ENCODE measurements at regions not wholly inside any gene's neighbourhood (a gene's known extent, or its start where the extent isn't known, plus 50 kb on each side); places are given as distances from the start of the nearest gene placed in this dataset.

- TF ChIP-seq, protein P1, sequence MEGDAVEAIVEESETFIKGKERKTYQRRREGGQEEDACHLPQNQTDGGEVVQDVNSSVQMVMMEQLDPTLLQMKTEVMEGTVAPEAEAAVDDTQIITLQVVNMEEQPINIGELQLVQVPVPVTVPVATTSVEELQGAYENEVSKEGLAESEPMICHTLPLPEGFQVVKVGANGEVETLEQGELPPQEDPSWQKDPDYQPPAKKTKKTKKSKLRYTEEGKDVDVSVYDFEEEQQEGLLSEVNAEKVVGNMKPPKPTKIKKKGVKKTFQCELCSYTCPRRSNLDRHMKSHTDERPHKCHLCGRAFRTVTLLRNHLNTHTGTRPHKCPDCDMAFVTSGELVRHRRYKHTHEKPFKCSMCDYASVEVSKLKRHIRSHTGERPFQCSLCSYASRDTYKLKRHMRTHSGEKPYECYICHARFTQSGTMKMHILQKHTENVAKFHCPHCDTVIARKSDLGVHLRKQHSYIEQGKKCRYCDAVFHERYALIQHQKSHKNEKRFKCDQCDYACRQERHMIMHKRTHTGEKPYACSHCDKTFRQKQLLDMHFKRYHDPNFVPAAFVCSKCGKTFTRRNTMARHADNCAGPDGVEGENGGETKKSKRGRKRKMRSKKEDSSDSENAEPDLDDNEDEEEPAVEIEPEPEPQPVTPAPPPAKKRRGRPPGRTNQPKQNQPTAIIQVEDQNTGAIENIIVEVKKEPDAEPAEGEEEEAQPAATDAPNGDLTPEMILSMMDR (IDR thresholded peaks at IDR 0.05), result no peak
- TF ChIP-seq POLR2A (IDR thresholded peaks at IDR 0.05), result no peak
These were observed 50.8 kb upstream of the UGP2 start for GRCh38 chr2:63790906-63791305.
